Trophoblast cell (in vitro differentiated cells and primary cell): ENCODE measurements at regions not wholly inside any gene's neighbourhood (a gene's known extent, or its start where the extent isn't known, plus 50 kb on each side); places are given as distances from the start of the nearest gene placed in this dataset.
"Not testable (repeated sequence)": the region's sequence is repeated elsewhere in the genome, so short reads cannot be mapped to it uniquely, and the experiment has no call there.

Experiments used
- DNase-seq, 2 donors: peaks; one replicate each; pipeline ENCODE4 v3.0.0-alpha.2; 2016
- H2AFZ ChIP-seq: 2 replicates; pipeline ENCODE4 v1.6.1; 2013; ENCODE audit warnings: low read length, moderate library complexity, mild to moderate bottlenecking; ENCODE audit not compliant: insufficient read depth, poor library complexity
- H2AK5ac ChIP-seq: 2 replicates; pipeline ENCODE4 v1.6.1; 2013; ENCODE audit warnings: mild to moderate bottlenecking, low read length
- H2BK120ac ChIP-seq: 2 replicates; pipeline ENCODE4 v1.6.1; 2013; ENCODE audit warnings: low read length, mild to moderate bottlenecking, moderate library complexity; ENCODE audit not compliant: insufficient read depth, poor library complexity
- H2BK12ac ChIP-seq: 2 replicates; pipeline ENCODE4 v1.6.1; 2013; ENCODE audit warnings: mild to moderate bottlenecking, low read length, moderate library complexity
- H2BK5ac ChIP-seq: 2 replicates; pipeline ENCODE4 v1.6.1; 2013; ENCODE audit warnings: low read length, low read depth, moderate library complexity, mild to moderate bottlenecking; ENCODE audit not compliant: poor library complexity
- H3K14ac ChIP-seq: 2 replicates; pipeline ENCODE4 v1.6.1; 2013; ENCODE audit warnings: mild to moderate bottlenecking, low read length
- H3K18ac ChIP-seq: 2 replicates; pipeline ENCODE4 v1.6.1; 2013; ENCODE audit warnings: mild to moderate bottlenecking, low read length
- H3K23ac ChIP-seq: 2 replicates; pipeline ENCODE4 v1.6.1; 2013; ENCODE audit warnings: low read length
- H3K27ac ChIP-seq: 2 replicates; pipeline ENCODE4 v1.5.1; 2013; ENCODE audit warnings: low read depth, mild to moderate bottlenecking, inconsistent platforms, low read length, moderate library complexity
- H3K27me3 ChIP-seq: 2 replicates; pipeline ENCODE4 v1.6.1; 2013; ENCODE audit warnings: inconsistent platforms, mild to moderate bottlenecking, low read length, moderate library complexity; ENCODE audit not compliant: insufficient read depth
- H3K36me3 ChIP-seq, 2 experiments: 1 replicate in 1 of 2; 2 replicates in 1 of 2; pipeline ENCODE4 v1.6.1; 2013; ENCODE audit warnings: low read length in 2 of 2, mild to moderate bottlenecking in 2 of 2, moderate library complexity in 1 of 2; ENCODE audit not compliant: insufficient read depth in 2 of 2, control insufficient read depth in 1 of 2
- H3K4ac ChIP-seq: 2 replicates; pipeline ENCODE4 v1.6.1; 2013; ENCODE audit warnings: low read depth, mild to moderate bottlenecking, low read length, moderate library complexity
- H3K4me1 ChIP-seq, 2 experiments: 1 replicate in 1 of 2; 2 replicates in 1 of 2; pipeline ENCODE4 v1.6.1; 2013; ENCODE audit warnings: low read length in 2 of 2, mild to moderate bottlenecking in 2 of 2, moderate library complexity in 1 of 2; ENCODE audit not compliant: insufficient read depth in 2 of 2, control insufficient read depth in 1 of 2
- H3K4me2 ChIP-seq: 2 replicates; pipeline ENCODE4 v1.6.1; 2013; ENCODE audit warnings: inconsistent platforms, mild to moderate bottlenecking, low read length, moderate library complexity
- H3K4me3 ChIP-seq: 2 replicates; pipeline ENCODE4 v1.5.1; 2013; ENCODE audit warnings: mild to moderate bottlenecking, low read depth, low read length, inconsistent platforms
- H3K79me1 ChIP-seq: one replicate; pipeline ENCODE4 v1.6.1; 2013; ENCODE audit warnings: low read length
- H3K79me2 ChIP-seq: 2 replicates; pipeline ENCODE4 v1.6.1; 2013; ENCODE audit warnings: low read length, mild to moderate bottlenecking; ENCODE audit not compliant: control insufficient read depth, insufficient read depth, poor library complexity
- H3K9ac ChIP-seq: 2 replicates; pipeline ENCODE4 v1.6.1; 2013; ENCODE audit warnings: mild to moderate bottlenecking, low read length
- H3K9me3 ChIP-seq: 2 replicates; pipeline ENCODE4 v1.6.1; 2013; ENCODE audit warnings: low read depth, mild to moderate bottlenecking, control low read depth, inconsistent platforms, low read length; ENCODE audit not compliant: insufficient read depth
- H4K12ac ChIP-seq: 2 replicates; pipeline ENCODE4 v1.6.1; 2013; ENCODE audit warnings: low read depth, mild to moderate bottlenecking, low read length, moderate library complexity
- H4K8ac ChIP-seq: 2 replicates; pipeline ENCODE4 v1.6.1; 2013; ENCODE audit warnings: low read depth, mild to moderate bottlenecking, low read length, moderate library complexity
- H4K91ac ChIP-seq: one replicate; pipeline ENCODE4 v1.6.1; 2013; ENCODE audit warnings: low read depth, mild to moderate bottlenecking, low read length, moderate library complexity
- WGBS: extraction: QIAGEN DNeasy Blood & Tissue Kit; methylation state at CpG from one replicate; pipeline ENCODE4 v1.1.7; 2013; ENCODE audit warnings: missing lambda C conversion rate; ENCODE audit not compliant: insufficient read length, insufficient coverage; ENCODE audit errors: extremely low coverage; 5-methylcytosine and 5-hydroxymethylcytosine counted together

- no peaks in the 10 kb centered on the region for H3K9me3 ChIP-seq
Measured at GRCh38 chr2:163982938-163983337, 247.1 kb upstream of the FIGN start.

DNA sequence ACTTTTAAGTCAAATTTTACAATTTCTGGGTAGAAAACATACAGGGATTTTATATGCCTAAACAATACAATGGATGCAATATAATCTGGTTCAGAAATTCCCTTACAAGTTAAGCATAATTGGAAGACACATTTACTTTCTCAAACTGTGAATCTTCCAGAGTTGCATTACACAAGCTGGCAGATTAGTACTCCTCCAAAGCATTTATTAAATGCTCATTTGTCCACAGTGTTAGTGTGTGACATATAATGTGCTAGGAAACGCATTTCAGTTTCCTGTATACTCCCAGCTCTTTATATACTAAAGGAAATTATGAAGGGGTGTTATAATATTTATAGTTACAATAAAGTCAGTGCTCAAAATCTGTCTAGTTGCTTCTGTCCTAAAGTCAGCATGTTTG lies 239.0 kb upstream of the FIGN start:
- H3K36me3 ChIP-seq = no peaks in the 10 kb centered on the region
- H3K27me3 ChIP-seq = no peaks in the 10 kb centered on the region
- H4K12ac ChIP-seq = no peak overlapping the region
- H3K4ac ChIP-seq = no peak overlapping the region
- no peaks in the 10 kb centered on the region for H3K79me2 ChIP-seq
- DNase-seq = no peak
- H4K8ac ChIP-seq = no peak overlapping the region
- no peak overlapping the region for H3K27ac ChIP-seq
- H3K23ac ChIP-seq = no peak overlapping the region
- H3K9ac ChIP-seq = no peak overlapping the region
- no peak overlapping the region for H2AK5ac ChIP-seq
- H3K18ac ChIP-seq = no peak overlapping the region
- no CpG with 5 or more reads among the region's 1 CpG for WGBS
- H4K91ac ChIP-seq = no peak overlapping the region
- H2BK5ac ChIP-seq = no peak overlapping the region
- no peaks in the 10 kb centered on the region for H3K4me1 ChIP-seq
- H3K79me1 ChIP-seq = no peaks in the 10 kb centered on the region
- no peak overlapping the region for H2BK12ac ChIP-seq
- H3K9me3 ChIP-seq = no peaks in the 10 kb centered on the region
- H3K4me2 ChIP-seq = no peak overlapping the region
- no peak overlapping the region for H3K4me3 ChIP-seq
- H3K14ac ChIP-seq = no peak overlapping the region
- H2AFZ ChIP-seq = no peak overlapping the region
- H2BK120ac ChIP-seq = no peak overlapping the region

More at GRCh38 chr2:163982938-163983337, 247.1 kb upstream of the FIGN start:
- H3K4ac ChIP-seq = no peak overlapping the region
- no peaks in the 10 kb centered on the region for H3K36me3 ChIP-seq
- H3K18ac ChIP-seq = no peak overlapping the region
- no peak overlapping the region for H3K27ac ChIP-seq
- H2AFZ ChIP-seq = no peak overlapping the region
- no peak overlapping the region for H2BK120ac ChIP-seq
- H3K9ac ChIP-seq = no peak overlapping the region
- H3K27me3 ChIP-seq = no peaks in the 10 kb centered on the region
- H3K4me3 ChIP-seq = no peak overlapping the region
- H3K23ac ChIP-seq = no peak overlapping the region
- no peak overlapping the region for H2BK12ac ChIP-seq
- H3K4me2 ChIP-seq = no peak overlapping the region
- H3K4me1 ChIP-seq = no peaks in the 10 kb centered on the region
- no peak overlapping the region for H4K12ac ChIP-seq
- H3K14ac ChIP-seq = no peak overlapping the region
- H3K79me1 ChIP-seq = no peaks in the 10 kb centered on the region
- DNase-seq = no peak
- H4K91ac ChIP-seq = no peak overlapping the region
- H4K8ac ChIP-seq = no peak overlapping the region
- no peak overlapping the region for H2AK5ac ChIP-seq
- H2BK5ac ChIP-seq = no peak overlapping the region
- no peaks in the 10 kb centered on the region for H3K79me2 ChIP-seq

- H3K4me1 ChIP-seq = no peaks in the 10 kb centered on the region
- no peak overlapping the region for H3K18ac ChIP-seq
- H3K23ac ChIP-seq = no peak overlapping the region
- H4K91ac ChIP-seq = no peak overlapping the region
- no peaks in the 10 kb centered on the region for H3K27me3 ChIP-seq
- no peaks in the 10 kb centered on the region for H3K9me3 ChIP-seq
- no peak overlapping the region for H2BK5ac ChIP-seq
- no peak for DNase-seq
- no peak overlapping the region for H2BK120ac ChIP-seq
- H2AFZ ChIP-seq = no peak overlapping the region
- no peak overlapping the region for H3K4me2 ChIP-seq
- H3K9ac ChIP-seq = no peak overlapping the region
- no peak overlapping the region for H2AK5ac ChIP-seq
- H2BK12ac ChIP-seq = no peak overlapping the region
- no peak overlapping the region for H3K4me3 ChIP-seq
- H4K12ac ChIP-seq = no peak overlapping the region
- H3K36me3 ChIP-seq = no peaks in the 10 kb centered on the region
- H3K79me2 ChIP-seq = no peaks in the 10 kb centered on the region
- no peak overlapping the region for H3K4ac ChIP-seq
- H3K14ac ChIP-seq = no peak overlapping the region
- no CpG with 5 or more reads among the region's 4 CpGs for WGBS
- H4K8ac ChIP-seq = no peak overlapping the region
- no peaks in the 10 kb centered on the region for H3K79me1 ChIP-seq
- H3K27ac ChIP-seq = no peak overlapping the region
Measured at GRCh38 chr2:163970058-163970813, 234.4 kb upstream of the FIGN start.

DNA sequence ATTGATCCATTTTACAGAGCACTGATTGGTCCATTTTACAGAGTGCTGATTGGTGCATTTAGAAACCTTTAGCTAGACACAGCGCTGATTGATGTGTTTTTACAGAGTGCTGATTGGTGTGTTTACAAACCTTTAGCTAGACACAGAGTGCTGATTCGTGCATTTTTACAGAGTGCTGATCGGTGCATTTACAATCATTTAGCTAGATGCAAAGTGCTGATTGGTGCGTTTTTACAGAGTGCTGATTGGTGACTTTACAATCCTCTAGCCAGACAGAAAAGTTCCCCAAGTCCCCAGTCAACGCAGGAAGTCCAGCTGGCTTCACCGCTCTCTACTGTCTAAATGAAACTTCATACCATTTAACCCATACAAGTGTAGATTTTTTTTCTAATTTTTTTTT lies 228.5 kb upstream of the FIGN start:
- not testable (repeated sequence) for H3K79me1 ChIP-seq, H2BK12ac ChIP-seq, H3K9me3 ChIP-seq, H3K79me2 ChIP-seq, H3K4ac ChIP-seq, H3K9ac ChIP-seq, H3K27me3 ChIP-seq, H3K4me1 ChIP-seq, H4K91ac ChIP-seq, H3K14ac ChIP-seq, DNase-seq, H3K27ac ChIP-seq, H2AFZ ChIP-seq, H2AK5ac ChIP-seq, H4K12ac ChIP-seq, H3K18ac ChIP-seq, H3K36me3 ChIP-seq, H4K8ac ChIP-seq, H3K23ac ChIP-seq, H3K4me2 ChIP-seq, H2BK120ac ChIP-seq, H3K4me3 ChIP-seq, H2BK5ac ChIP-seq
- no CpG with 5 or more reads among the region's 6 CpGs for WGBS
